Mesendoderm (in vitro differentiated cells): ENCODE measurements at regions not wholly inside any gene's neighbourhood (a gene's known extent, or its start where the extent isn't known, plus 50 kb on each side); places are given as distances from the start of the nearest gene placed in this dataset.

Experiments used
- DNase-seq: peaks from one replicate; pipeline ENCODE4 v3.0.0; 2013
- H2AK5ac ChIP-seq: 2 replicates; pipeline ENCODE4 v1.6.1; 2013; ENCODE audit warnings: low read length, inconsistent platforms
- H2BK120ac ChIP-seq: 2 replicates; pipeline ENCODE4 v1.6.1; 2013; ENCODE audit warnings: low read depth, mild to moderate bottlenecking, low read length, moderate library complexity, mixed read lengths
- H2BK15ac ChIP-seq: replicated peaks from 2 replicates; pipeline ENCODE4 v1.6.1; 2013; ENCODE audit warnings: low read depth, mild to moderate bottlenecking, moderate library complexity
- H2BK5ac ChIP-seq: 2 replicates; pipeline ENCODE4 v1.6.1; 2013; ENCODE audit warnings: low read length, inconsistent platforms
- H3K18ac ChIP-seq: 2 replicates; pipeline ENCODE4 v1.6.1; 2013; ENCODE audit warnings: mild to moderate bottlenecking, low read length, mixed read lengths
- H3K23ac ChIP-seq: one replicate; pipeline ENCODE4 v1.6.1; 2013; ENCODE audit warnings: low read length
- H3K27ac ChIP-seq: 2 replicates; pipeline ENCODE4 v1.5.1; 2013; ENCODE audit warnings: low read depth, mild to moderate bottlenecking, inconsistent platforms, low read length, moderate library complexity
- H3K27me3 ChIP-seq: 2 replicates; pipeline ENCODE4 v1.6.1; 2013; ENCODE audit warnings: low read length, control low read depth, mild to moderate bottlenecking, inconsistent platforms; ENCODE audit not compliant: insufficient read depth, poor library complexity
- H3K36me3 ChIP-seq: 2 replicates; pipeline ENCODE4 v1.6.1; 2013; ENCODE audit warnings: low read length, inconsistent platforms; ENCODE audit not compliant: control insufficient read depth, insufficient read depth
- H3K4ac ChIP-seq: one replicate; pipeline ENCODE4 v1.6.1; 2013; ENCODE audit warnings: low read depth, mild to moderate bottlenecking, low read length, moderate library complexity
- H3K4me1 ChIP-seq: 2 replicates; pipeline ENCODE4 v1.6.1; 2013; ENCODE audit warnings: low read depth, low read length, inconsistent platforms; ENCODE audit not compliant: control insufficient read depth
- H3K4me2 ChIP-seq: 2 replicates; pipeline ENCODE4 v1.6.1; 2013; ENCODE audit warnings: low read length
- H3K4me3 ChIP-seq: 2 replicates; pipeline ENCODE4 v1.5.1; 2013; ENCODE audit warnings: mild to moderate bottlenecking, low read length
- H3K56ac ChIP-seq: one replicate; pipeline ENCODE4 v1.6.1; 2013; ENCODE audit warnings: low read length
- H3K79me1 ChIP-seq: 2 replicates; pipeline ENCODE4 v1.6.1; 2013; ENCODE audit warnings: low read length, inconsistent platforms
- H3K79me2 ChIP-seq: 2 replicates; pipeline ENCODE4 v1.6.1; 2013; ENCODE audit warnings: mild to moderate bottlenecking, low read length; ENCODE audit not compliant: control insufficient read depth, insufficient read depth
- H3K9ac ChIP-seq: 2 replicates; pipeline ENCODE4 v1.6.1; 2013; ENCODE audit warnings: low read length, inconsistent platforms
- H4K5ac ChIP-seq: one replicate; pipeline ENCODE4 v1.6.1; 2013; ENCODE audit warnings: low read length
- H4K8ac ChIP-seq: one replicate; pipeline ENCODE4 v1.6.1; 2013; ENCODE audit warnings: low read depth, mild to moderate bottlenecking, control low read depth, low read length, moderate library complexity
- WGBS: extraction: QIAGEN DNeasy Blood & Tissue Kit; methylation state at CpG from one replicate; pipeline ENCODE4 v1.1.7; 2013; ENCODE audit warnings: low lambda C conversion rate, missing lambda C conversion rate; ENCODE audit not compliant: insufficient coverage; ENCODE audit errors: extremely low coverage; 5-methylcytosine and 5-hydroxymethylcytosine counted together

- Histone ChIP-seq H4K5ac (no peak overlapping the region), H3K56ac (no peak overlapping the region), H2BK120ac (no peak overlapping the region), H3K27me3 (no peaks in the 10 kb centered on the region), H4K8ac (no peak overlapping the region), H3K4me1 (no peaks in the 10 kb centered on the region), H3K9ac (no peak overlapping the region), H3K27ac (no peak overlapping the region), H3K79me2 (no peaks in the 10 kb centered on the region), H3K4ac (no peak overlapping the region), H2BK5ac (no peak overlapping the region), H2AK5ac (no peak overlapping the region), H3K4me2 (no peak overlapping the region), H3K36me3 (no peaks in the 10 kb centered on the region), H2BK15ac (no peak overlapping the region), H3K79me1 (no peaks in the 10 kb centered on the region), H3K18ac (no peak overlapping the region), H3K23ac (no peak overlapping the region), H3K4me3 (no peak overlapping the region)
- no CpG with 5 or more reads among the region's 4 CpGs for WGBS
- no peak for DNase-seq
These were observed 458.3 kb upstream of the CBLB start for GRCh38 chr3:106326941-106327695.

GRCh38 chr3:106327696-106328025, 458.8 kb upstream of the CBLB start:
- Histone ChIP-seq H2BK120ac (no peak overlapping the region), H3K4ac (no peak overlapping the region), H3K4me1 (no peaks in the 10 kb centered on the region), H3K9ac (no peak overlapping the region), H2BK15ac (no peak overlapping the region), H3K4me3 (no peak overlapping the region), H3K27me3 (no peaks in the 10 kb centered on the region), H3K56ac (no peak overlapping the region), H3K23ac (no peak overlapping the region), H3K27ac (no peak overlapping the region), H3K36me3 (no peaks in the 10 kb centered on the region), H4K5ac (no peak overlapping the region), H2AK5ac (no peak overlapping the region), H3K4me2 (no peak overlapping the region), H3K18ac (no peak overlapping the region), H3K79me2 (no peaks in the 10 kb centered on the region), H2BK5ac (no peak overlapping the region), H3K79me1 (no peaks in the 10 kb centered on the region), H4K8ac (no peak overlapping the region)
- DNase-seq: no peak
- no CpG with 5 or more reads among the region's 1 CpG for WGBS

- no peaks in the 10 kb centered on the region for H3K79me2 ChIP-seq
- no peak overlapping the region for H3K27ac ChIP-seq
- H3K56ac ChIP-seq: no peak overlapping the region
- H3K9ac ChIP-seq: no peak overlapping the region
- no peaks in the 10 kb centered on the region for H3K4me1 ChIP-seq
- no peak overlapping the region for H2BK120ac ChIP-seq
- H3K4me2 ChIP-seq: no peak overlapping the region
- H3K18ac ChIP-seq: no peak overlapping the region
- H3K23ac ChIP-seq: no peak overlapping the region
- WGBS: no CpG with 5 or more reads among the region's 2 CpGs
- no peak for DNase-seq
- H3K27me3 ChIP-seq: no peaks in the 10 kb centered on the region
- H3K36me3 ChIP-seq: no peaks in the 10 kb centered on the region
- no peak overlapping the region for H2BK15ac ChIP-seq
- H4K5ac ChIP-seq: no peak overlapping the region
- H3K4me3 ChIP-seq: no peak overlapping the region
- no peak overlapping the region for H4K8ac ChIP-seq
- H2AK5ac ChIP-seq: no peak overlapping the region
- H3K79me1 ChIP-seq: no peaks in the 10 kb centered on the region
- H3K4ac ChIP-seq: no peak overlapping the region
- no peak overlapping the region for H2BK5ac ChIP-seq
These were observed 459.4 kb upstream of the CBLB start for GRCh38 chr3:106328224-106328623.

- Histone ChIP-seq H3K27me3 (no peaks in the 10 kb centered on the region), H2AK5ac (no peak overlapping the region), H3K4me2 (no peak overlapping the region), H4K5ac (no peak overlapping the region), H3K18ac (no peak overlapping the region), H4K8ac (no peak overlapping the region), H2BK5ac (no peak overlapping the region), H3K79me1 (no peaks in the 10 kb centered on the region), H3K4me1 (no peaks in the 10 kb centered on the region), H3K36me3 (no peaks in the 10 kb centered on the region), H3K79me2 (no peaks in the 10 kb centered on the region), H3K4ac (no peak overlapping the region), H3K4me3 (no peak overlapping the region), H2BK120ac (no peak overlapping the region), H2BK15ac (no peak overlapping the region), H3K56ac (no peak overlapping the region), H3K27ac (no peak overlapping the region), H3K9ac (no peak overlapping the region), H3K23ac (no peak overlapping the region)
- no peak for DNase-seq
- WGBS: no CpG with 5 or more reads among the region's 3 CpGs
These were observed 460.7 kb upstream of the CBLB start for GRCh38 chr3:106329521-106329920.

- H3K4me2 ChIP-seq: no peak overlapping the region
- no peaks in the 10 kb centered on the region for H3K79me2 ChIP-seq
- no peak for DNase-seq
- H4K8ac ChIP-seq: no peak overlapping the region
- H4K5ac ChIP-seq: no peak overlapping the region
- no peaks in the 10 kb centered on the region for H3K27me3 ChIP-seq
- no peaks in the 10 kb centered on the region for H3K4me1 ChIP-seq
- no peak overlapping the region for H3K23ac ChIP-seq
- no peak overlapping the region for H3K4ac ChIP-seq
- no peak overlapping the region for H3K56ac ChIP-seq
- no peak overlapping the region for H2AK5ac ChIP-seq
- no peak overlapping the region for H2BK5ac ChIP-seq
- no peaks in the 10 kb centered on the region for H3K36me3 ChIP-seq
- H3K18ac ChIP-seq: no peak overlapping the region
- H3K9ac ChIP-seq: no peak overlapping the region
- no peak overlapping the region for H2BK120ac ChIP-seq
- no peaks in the 10 kb centered on the region for H3K79me1 ChIP-seq
- H2BK15ac ChIP-seq: no peak overlapping the region
- H3K4me3 ChIP-seq: no peak overlapping the region
- H3K27ac ChIP-seq: no peak overlapping the region
These were observed 462.8 kb upstream of the CBLB start for GRCh38 chr3:106331636-106332035.

- Histone ChIP-seq H2AK5ac (no peak overlapping the region), H3K27ac (no peak overlapping the region), H4K8ac (no peak overlapping the region), H2BK15ac (no peak overlapping the region), H3K4ac (no peak overlapping the region), H4K5ac (no peak overlapping the region), H3K4me2 (no peak overlapping the region), H3K4me3 (no peak overlapping the region), H3K4me1 (no peaks in the 10 kb centered on the region), H2BK120ac (no peak overlapping the region), H3K9ac (no peak overlapping the region), H3K36me3 (no peaks in the 10 kb centered on the region), H3K23ac (no peak overlapping the region), H2BK5ac (no peak overlapping the region), H3K56ac (no peak overlapping the region), H3K18ac (no peak overlapping the region), H3K27me3 (no peaks in the 10 kb centered on the region), H3K79me1 (no peaks in the 10 kb centered on the region), H3K79me2 (no peaks in the 10 kb centered on the region)
- DNase-seq: no peak
- no CpG with 5 or more reads among the region's 1 CpG for WGBS
These were observed 463.3 kb upstream of the CBLB start for GRCh38 chr3:106332129-106332528.
